ENCODE measurements at regions not wholly inside any gene's neighbourhood (a gene's known extent, or its start where the extent isn't known, plus 50 kb on each side); places are given as distances from the start of the nearest gene placed in this dataset.

GRCh38 chr6:120700001-120700400, 634.3 kb downstream of the TBC1D32 start:
- Histone ChIP-seq H3K79me1 (ENCODE audit: low read depth, low read length) (no peaks in the 10 kb centered on the region), H2BK20ac (ENCODE audit: low read length) (no peak overlapping the region), H3K9me3 (ENCODE audit: insufficient read depth in 2 of 2, low read depth in 1 of 2, low read length in 1 of 2) (no peaks in the 10 kb centered on the region), H2BK5ac (ENCODE audit: low read depth, low read length) (no peak overlapping the region), H2BK12ac (ENCODE audit: low read depth, low read length) (no peak overlapping the region), H3K4me3 (ENCODE audit: extremely low read depth in 1 of 4, insufficient read depth in 2 of 4, low read depth in 3 of 4, low read length in 4 of 4) (no peak overlapping the region), H2BK15ac (ENCODE audit: low read length) (no peak overlapping the region), H3K56ac (replicated peaks; ENCODE audit: insufficient read length, low read depth, low read length) (no peak overlapping the region), H3K9ac (replicated peaks in 1 of 4; ENCODE audit: extremely low read depth in 1 of 4, low read depth in 3 of 4, low read length in 3 of 4) (no peak overlapping the region), H3K27ac (ENCODE audit: low read depth, low read length) (no peak overlapping the region), H3K23me2 (ENCODE audit: low read depth, low read length) (no peaks in the 10 kb centered on the region), H3K4me2 (ENCODE audit: insufficient read depth in 1 of 2, low read depth in 2 of 2, low read length in 2 of 2) (no peak overlapping the region), H3K79me2 (ENCODE audit: control insufficient read depth in 1 of 2, insufficient read depth in 2 of 2, low read length in 2 of 2) (no peaks in the 10 kb centered on the region), H4K20me1 (replicated peaks in 1 of 2; ENCODE audit: control insufficient read depth in 1 of 2, insufficient read depth in 2 of 2, low read length in 2 of 2) (no peaks in the 10 kb centered on the region), H3K36me3 (ENCODE audit: control insufficient read depth in 2 of 4, insufficient read depth in 4 of 4, low read length in 3 of 4) (no peaks in the 10 kb centered on the region), H4K8ac (ENCODE audit: extremely low read depth, insufficient read depth, low read length) (no peak overlapping the region), H4K91ac (replicated peaks; ENCODE audit: insufficient read length, low read length) (no peak overlapping the region), H2AK5ac (ENCODE audit: low read depth, low read length) (no peak overlapping the region), H3K27me3 (replicated peaks in 1 of 4; ENCODE audit: control insufficient read depth in 3 of 4, extremely low read depth in 1 of 4, insufficient read depth in 3 of 4, low read length in 3 of 4) (no peaks in the 10 kb centered on the region), H3K23ac (ENCODE audit: insufficient read length) (no peak overlapping the region), H4K5ac (ENCODE audit: insufficient read length, low read depth, low read length) (no peak overlapping the region), H2AFZ (ENCODE audit: low read length) (no peak overlapping the region), H3K18ac (ENCODE audit: extremely low read depth, low read length) (no peak overlapping the region), H3K14ac (ENCODE audit: insufficient read length) (no peak overlapping the region), H2BK120ac (replicated peaks; ENCODE audit: low read depth, low read length) (no peak overlapping the region), H3K4ac (replicated peaks; ENCODE audit: insufficient read length, low read depth, low read length) (no peak overlapping the region), H3K4me1 (replicated peaks in 1 of 4; ENCODE audit: control insufficient read depth in 3 of 4, insufficient read depth in 4 of 4, low read length in 3 of 4) (no peaks in the 10 kb centered on the region)
- TF ChIP-seq E2F6 (IDR thresholded peaks at IDR 0.05): no peak
- no peak for TF ChIP-seq SRF (IDR thresholded peaks at IDR 0.05; ENCODE audit: low read depth, low read length)
- no peak for TF ChIP-seq HDAC2 (IDR thresholded peaks at IDR 0.05; ENCODE audit: borderline replicate concordance in 1 of 2, low read depth in 2 of 2, low read length in 2 of 2)
- TF ChIP-seq TCF12 (IDR thresholded peaks at IDR 0.05; ENCODE audit: low read depth, low read length): no peak
- no peak for TF ChIP-seq PHF8 (conservative IDR thresholded peaks at IDR 0.05; ENCODE audit: low read depth, low read length)
- TF ChIP-seq ATF3 (IDR thresholded peaks at IDR 0.05; ENCODE audit: insufficient read depth, low read depth, low read length): no peak
- no peak for TF ChIP-seq POLR2AphosphoS5 (IDR thresholded peaks at IDR 0.05; ENCODE audit: low read depth, low read length)
- TF ChIP-seq SIX5 (IDR thresholded peaks at IDR 0.05; ENCODE audit: low read depth, low read length): no peak
- TF ChIP-seq BRCA1 (IDR thresholded peaks at IDR 0.05; ENCODE audit: low read depth, low read length): no peak
- TF ChIP-seq RAD21 (IDR thresholded peaks at IDR 0.05 in 1 of 2, conservative IDR thresholded peaks at IDR 0.05 in 1 of 2; ENCODE audit: low read depth in 2 of 2, low read length in 2 of 2): no peak
- TF ChIP-seq KDM5A (IDR thresholded peaks at IDR 0.05; ENCODE audit: low read length): no peak
- TF ChIP-seq KDM1A (IDR thresholded peaks at IDR 0.05; ENCODE audit: borderline replicate concordance, low read length): no peak
- ChIA-PET POLR2A (ENCODE audit: partially characterized antibody) (no interaction called here), CTCF (ENCODE audit: partially characterized antibody) (interaction anchor here (1.0 to 1.7 kb wide), 2 partner anchors 128 to 958 kb away, joined by 3 read pairs; no protein-coding TSS in a partner anchor)
- no peak for DNase-seq (ENCODE audit: low read depth in 1 of 2, low spot score in 2 of 2)
- FAIRE-seq: no peak
- WGBS, 2 experiments (ENCODE audit: extremely low coverage in 1 of 2, insufficient coverage in 1 of 2, insufficient read length in 1 of 2, insufficient replicate concordance in 2 of 2, low coverage in 1 of 2, low lambda C conversion rate in 2 of 2, missing lambda C conversion rate in 1 of 2): 93% methylated on average over 4 of the region's 4 CpGs; no CpG with 5 or more reads in 1 of the 2 experiments
